Sigmoid colon (tissue), 4 donors: ENCODE measurements at regions not wholly inside any gene's neighbourhood (a gene's known extent, or its start where the extent isn't known, plus 50 kb on each side); places are given as distances from the start of the nearest gene placed in this dataset.
"Not testable (repeated sequence)": the region's sequence is repeated elsewhere in the genome, so short reads cannot be mapped to it uniquely, and the experiment has no call there.

ENCODE experiments used
- POLR2AphosphoS5 ChIP-seq, 4 donors: sonication (generic); formaldehyde crosslinking; IDR thresholded peaks; one replicate each; pipeline ENCODE4 v1.6.1; 2017; ENCODE audit warnings: antibody characterized with exemption in 4 of 4
- TF ChIP-seq, protein P1 (sequence below), 4 experiments: fragments of 450-650 bp in 3 of 4; fragments of 200-600 bp in 1 of 4; IDR thresholded peaks; one replicate each; pipeline ENCODE4 v1.5.1; 2016 to 2019; ENCODE audit warnings: antibody characterized with exemption in 4 of 4, mild to moderate bottlenecking in 3 of 4, moderate library complexity in 2 of 4

DNA sequence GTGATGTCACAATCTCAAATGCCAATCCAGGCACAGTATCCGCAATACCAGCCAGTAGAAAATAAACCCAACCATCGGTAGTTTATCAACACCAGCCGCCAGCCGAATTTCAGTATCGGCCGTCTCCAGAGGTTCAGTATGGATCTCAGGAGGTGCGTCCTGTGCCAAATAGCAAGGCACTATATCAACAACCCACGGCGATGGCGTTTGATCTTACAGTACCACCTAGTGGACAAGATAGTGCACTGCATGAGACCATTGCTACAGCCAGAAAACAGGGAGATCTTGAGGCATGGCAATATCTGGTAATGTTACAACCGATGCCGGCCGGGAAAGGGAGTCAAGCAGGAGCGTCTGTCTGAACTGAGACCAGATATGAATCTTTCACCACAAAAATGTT lies 121.8 kb upstream of the DRD5 start:
- not testable (repeated sequence) for TF ChIP-seq POLR2AphosphoS5 (IDR thresholded peaks at IDR 0.05)
- TF ChIP-seq, protein P1, sequence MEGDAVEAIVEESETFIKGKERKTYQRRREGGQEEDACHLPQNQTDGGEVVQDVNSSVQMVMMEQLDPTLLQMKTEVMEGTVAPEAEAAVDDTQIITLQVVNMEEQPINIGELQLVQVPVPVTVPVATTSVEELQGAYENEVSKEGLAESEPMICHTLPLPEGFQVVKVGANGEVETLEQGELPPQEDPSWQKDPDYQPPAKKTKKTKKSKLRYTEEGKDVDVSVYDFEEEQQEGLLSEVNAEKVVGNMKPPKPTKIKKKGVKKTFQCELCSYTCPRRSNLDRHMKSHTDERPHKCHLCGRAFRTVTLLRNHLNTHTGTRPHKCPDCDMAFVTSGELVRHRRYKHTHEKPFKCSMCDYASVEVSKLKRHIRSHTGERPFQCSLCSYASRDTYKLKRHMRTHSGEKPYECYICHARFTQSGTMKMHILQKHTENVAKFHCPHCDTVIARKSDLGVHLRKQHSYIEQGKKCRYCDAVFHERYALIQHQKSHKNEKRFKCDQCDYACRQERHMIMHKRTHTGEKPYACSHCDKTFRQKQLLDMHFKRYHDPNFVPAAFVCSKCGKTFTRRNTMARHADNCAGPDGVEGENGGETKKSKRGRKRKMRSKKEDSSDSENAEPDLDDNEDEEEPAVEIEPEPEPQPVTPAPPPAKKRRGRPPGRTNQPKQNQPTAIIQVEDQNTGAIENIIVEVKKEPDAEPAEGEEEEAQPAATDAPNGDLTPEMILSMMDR (IDR thresholded peaks at IDR 0.05) = peak in 3 of 4 experiments; percentile 28 to 54 (median 44)
